ENCODE measurements at regions not wholly inside any gene's neighbourhood (a gene's known extent, or its start where the extent isn't known, plus 50 kb on each side); places are given as distances from the start of the nearest gene placed in this dataset.

- no peak for TF ChIP-seq EGR1 (IDR thresholded peaks at IDR 0.05)
- TF ChIP-seq NFIC (IDR thresholded peaks at IDR 0.05): no peak
- no peak for TF ChIP-seq EP300 (IDR thresholded peaks at IDR 0.05; ENCODE audit: borderline replicate concordance)
- TF ChIP-seq MAX (IDR thresholded peaks at IDR 0.05): no peak
- no peak for TF ChIP-seq TCF12 (IDR thresholded peaks at IDR 0.05; ENCODE audit: low read depth)
- TF ChIP-seq CEBPB (IDR thresholded peaks at IDR 0.05): no peak
Observed at GRCh38 chr1:232873412-232873811, 68.2 kb downstream of the MAP10 start.
